KMS-11 (cell line): ENCODE measurements at regions not wholly inside any gene's neighbourhood (a gene's known extent, or its start where the extent isn't known, plus 50 kb on each side); places are given as distances from the start of the nearest gene placed in this dataset.

Source experiments
- H2AFZ ChIP-seq: fragments of 200-600 bp; sonication (generic); 2 replicates; pipeline ENCODE4 v1.6.1; 2016; ENCODE audit warnings: antibody characterized with exemption, mixed run types, low read depth
- H3K27ac ChIP-seq: fragments of 200-600 bp; sonication (generic); 2 replicates; pipeline ENCODE4 v1.6.1; 2016; ENCODE audit warnings: mild to moderate bottlenecking, mixed run types
- H3K27me3 ChIP-seq: fragments of 200-600 bp; sonication (generic); 2 replicates; pipeline ENCODE4 v1.6.1; 2017; ENCODE audit warnings: mild to moderate bottlenecking, low read depth, mixed run types, moderate library complexity; ENCODE audit not compliant: insufficient read depth
- H3K36me3 ChIP-seq: fragments of 200-600 bp; sonication (generic); 2 replicates; pipeline ENCODE4 v1.6.1; 2017; ENCODE audit warnings: mild to moderate bottlenecking, mixed run types; ENCODE audit not compliant: insufficient read depth
- H3K4me1 ChIP-seq: fragments of 200-600 bp; sonication (generic); 2 replicates; pipeline ENCODE4 v1.6.1; 2016; ENCODE audit warnings: mild to moderate bottlenecking, low read depth, mixed run types; ENCODE audit not compliant: poor library complexity, severe bottlenecking
- H3K4me2 ChIP-seq: fragments of 200-600 bp; sonication (generic); 2 replicates; pipeline ENCODE4 v1.7.0; 2016; ENCODE audit warnings: mild to moderate bottlenecking, mixed run types
- H3K4me3 ChIP-seq: fragments of 200-600 bp; sonication (generic); IDR thresholded peaks from 2 replicates; pipeline ENCODE4 v1.6.1; 2017; ENCODE audit warnings: low read depth, low read length, mixed read lengths; ENCODE audit not compliant: insufficient read depth
- H3K79me2 ChIP-seq: fragments of 200-600 bp; sonication (generic); 2 replicates; pipeline ENCODE4 v1.6.1; 2016; ENCODE audit warnings: low read depth, mixed run types; ENCODE audit not compliant: insufficient read depth
- H3K9ac ChIP-seq: fragments of 200-600 bp; sonication (generic); 2 replicates; pipeline ENCODE4 v1.6.1; 2016; ENCODE audit warnings: mild to moderate bottlenecking, mixed run types
- H4K20me1 ChIP-seq: fragments of 200-600 bp; sonication (generic); 2 replicates; pipeline ENCODE4 v1.6.1; 2016; ENCODE audit warnings: mild to moderate bottlenecking, mixed run types; ENCODE audit not compliant: insufficient read depth
- CTCF ChIP-seq: fragments of 200-600 bp; sonication (generic); conservative IDR thresholded peaks from 2 replicates; pipeline ENCODE4 v1.6.1; 2017; ENCODE audit warnings: low read depth, mild to moderate bottlenecking, antibody characterized with exemption, low read length, moderate library complexity, mixed read lengths

GRCh38 chr7:112603673-112604072 is 122.9 kb downstream of the LSMEM1 start:
- no peaks in the 10 kb centered on the region for H3K27me3 ChIP-seq
- H2AFZ ChIP-seq: no peak overlapping the region
- no peaks in the 10 kb centered on the region for H3K79me2 ChIP-seq
- no peaks in the 10 kb centered on the region for H4K20me1 ChIP-seq
- no peak overlapping the region for H3K4me3 ChIP-seq
- H3K36me3 ChIP-seq: no peaks in the 10 kb centered on the region
- no peak overlapping the region for H3K27ac ChIP-seq
- H3K4me2 ChIP-seq: no peak overlapping the region
- no peak overlapping the region for H3K9ac ChIP-seq
- no peak for TF ChIP-seq CTCF
- no peaks in the 10 kb centered on the region for H3K4me1 ChIP-seq

DNA sequence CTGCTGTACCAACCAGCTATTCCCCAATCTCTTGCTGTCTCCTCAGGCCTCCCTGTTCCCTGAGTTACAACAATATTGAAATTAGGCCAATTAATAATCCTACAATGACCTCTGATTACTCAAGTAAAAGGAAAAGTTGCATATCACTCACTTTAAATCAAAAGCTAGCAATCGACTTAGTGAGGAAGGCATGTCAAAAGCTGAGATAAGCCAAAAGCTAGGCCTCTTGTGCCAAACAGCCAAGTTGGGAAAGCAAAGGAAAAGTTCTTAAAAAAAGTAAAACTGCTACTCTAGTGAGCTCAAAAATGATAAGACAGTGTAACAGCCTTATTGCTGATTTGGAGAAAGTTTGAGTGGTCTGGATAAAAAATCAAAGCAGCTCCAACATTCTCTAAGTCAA is 129.8 kb downstream of the LSMEM1 start:
- no peak for TF ChIP-seq CTCF

GRCh38 chr7:112615701-112616100 is 134.9 kb downstream of the LSMEM1 start:
- Histone ChIP-seq H3K9ac (no peak overlapping the region), H2AFZ (no peak overlapping the region), H4K20me1 (no peaks in the 10 kb centered on the region), H3K36me3 (no peaks in the 10 kb centered on the region), H3K4me1 (no peaks in the 10 kb centered on the region), H3K79me2 (no peaks in the 10 kb centered on the region), H3K27me3 (no peaks in the 10 kb centered on the region), H3K4me2 (no peak overlapping the region), H3K4me3 (no peak overlapping the region), H3K27ac (no peak overlapping the region)
- TF ChIP-seq CTCF: no peak

More for the DNA sequence above, 129.8 kb downstream of the LSMEM1 start:
- no peak overlapping the region for H3K27ac ChIP-seq
- no peak overlapping the region for H3K9ac ChIP-seq
- no peaks in the 10 kb centered on the region for H3K27me3 ChIP-seq
- no peak overlapping the region for H3K4me3 ChIP-seq
- H3K79me2 ChIP-seq: no peaks in the 10 kb centered on the region
- H4K20me1 ChIP-seq: no peaks in the 10 kb centered on the region
- H3K4me2 ChIP-seq: no peak overlapping the region
- no peaks in the 10 kb centered on the region for H3K4me1 ChIP-seq
- H2AFZ ChIP-seq: no peak overlapping the region
- no peaks in the 10 kb centered on the region for H3K36me3 ChIP-seq

DNA sequence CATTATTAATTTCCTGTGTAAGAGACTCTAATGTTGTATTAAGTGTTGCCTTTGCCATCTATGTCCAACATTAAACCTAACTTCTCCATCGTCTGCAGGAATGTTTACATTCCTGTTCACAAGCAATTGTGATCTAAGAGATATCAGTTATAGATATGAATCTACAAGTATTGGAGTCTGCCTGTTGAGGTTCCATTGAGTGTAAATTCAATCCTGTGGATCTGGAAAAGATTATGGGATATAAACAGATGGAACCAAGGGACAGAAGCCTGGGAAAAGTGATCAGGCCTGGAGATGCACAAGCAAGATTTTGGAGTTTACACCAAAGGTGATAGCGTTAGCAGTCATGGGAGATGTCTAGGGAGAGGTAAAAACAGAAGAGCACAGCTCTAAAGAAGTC is 135.5 kb downstream of the LSMEM1 start:
- Histone ChIP-seq H3K9ac (no peak overlapping the region), H2AFZ (0 out of 2 replicates have a peak overlapping the region, but pooled peaks have one; percentile 10), H3K36me3 (no peaks in the 10 kb centered on the region), H3K27me3 (no peaks in the 10 kb centered on the region), H3K79me2 (no peaks in the 10 kb centered on the region), H4K20me1 (no peaks in the 10 kb centered on the region), H3K4me2 (no peak overlapping the region), H3K27ac (no peak overlapping the region), H3K4me3 (no peak overlapping the region), H3K4me1 (no peaks in the 10 kb centered on the region)
- TF ChIP-seq CTCF: no peak
